SK-N-SH treated with all-trans-retinoic acid at 6 μM for 48 hours (cell line): ENCODE measurements at regions not wholly inside any gene's neighbourhood (a gene's known extent, or its start where the extent isn't known, plus 50 kb on each side); places are given as distances from the start of the nearest gene placed in this dataset.

ENCODE experiments used
- BACH2 ChIP-seq: fragments of 250-450 bp; sonication (Bioruptor Pico); IDR thresholded peaks from 2 replicates; pipeline ENCODE4 v1.9.0; 2021; ENCODE audit warnings: mild to moderate bottlenecking, borderline replicate concordance
- GLIS3 ChIP-seq: fragments of 250-450 bp; sonication (Bioruptor Pico); IDR thresholded peaks from 2 replicates; pipeline ENCODE4 v1.5.0; 2020; ENCODE audit warnings: mild to moderate bottlenecking, moderate library complexity
- PPARA ChIP-seq: fragments of 250-450 bp; sonication (Bioruptor Pico); IDR thresholded peaks from 2 replicates; pipeline ENCODE4 v1.5.0; 2020; ENCODE audit warnings: mild to moderate bottlenecking, borderline replicate concordance
- RARB ChIP-seq: fragments of 250-450 bp; sonication (Bioruptor Pico); IDR thresholded peaks from 2 replicates; pipeline ENCODE4 v1.8.0; 2021; ENCODE audit warnings: mild to moderate bottlenecking, moderate library complexity
- TOX ChIP-seq: fragments of 250-450 bp; sonication (Bioruptor Pico); IDR thresholded peaks from 2 replicates; pipeline ENCODE4 v1.8.0; 2021; ENCODE audit warnings: mild to moderate bottlenecking, moderate library complexity, borderline replicate concordance
- ZFP3 ChIP-seq: fragments of 250-450 bp; sonication (Bioruptor Pico); IDR thresholded peaks from 2 replicates; pipeline ENCODE4 v1.5.0; 2020; ENCODE audit warnings: mild to moderate bottlenecking, moderate library complexity
- ZFP30 ChIP-seq: fragments of 450-650 bp; formaldehyde crosslinking; IDR thresholded peaks from 2 replicates; pipeline ENCODE4 v1.5.0; 2022; ENCODE audit warnings: mild to moderate bottlenecking, moderate library complexity
- ZNF565 ChIP-seq: fragments of 450-650 bp; formaldehyde crosslinking; conservative IDR thresholded peaks from 2 replicates; pipeline ENCODE4 v1.5.0; 2020; ENCODE audit warnings: low read depth, mild to moderate bottlenecking, moderate library complexity
- ZNF70 ChIP-seq: fragments of 450-650 bp; formaldehyde crosslinking; IDR thresholded peaks from 2 replicates; pipeline ENCODE4 v1.5.0; 2020; ENCODE audit warnings: mild to moderate bottlenecking, moderate library complexity
- ZNF8 ChIP-seq: fragments of 450-650 bp; formaldehyde crosslinking; IDR thresholded peaks from 2 replicates; pipeline ENCODE4 v1.5.0; 2020; ENCODE audit warnings: mild to moderate bottlenecking, moderate library complexity

DNA sequence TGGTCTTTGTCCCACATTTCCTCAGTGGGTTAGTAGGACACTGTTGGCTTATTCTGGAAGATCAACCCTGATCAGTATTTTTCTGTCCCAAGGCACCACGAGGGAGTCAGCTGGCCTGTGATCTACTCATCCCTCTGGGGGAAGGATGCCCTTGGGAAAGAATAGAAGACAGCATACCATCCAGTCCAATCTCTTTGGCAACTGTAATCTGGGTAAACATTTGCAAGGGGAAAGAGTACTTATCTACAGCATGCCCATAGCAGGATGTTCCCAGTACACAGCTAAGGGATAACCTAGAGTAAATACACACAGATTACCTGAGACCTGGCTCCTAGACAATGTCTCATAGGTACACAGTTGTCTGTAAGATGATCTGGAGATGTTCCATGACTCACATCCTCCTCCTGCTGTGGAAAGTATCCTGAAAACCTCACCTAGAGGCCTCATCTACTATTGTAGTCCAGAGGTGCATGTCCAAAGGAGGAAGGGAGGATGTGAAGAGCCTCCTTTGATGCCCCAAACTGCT lies 134.3 kb upstream of the VWC2 start:
- TF ChIP-seq GLIS3 (CRISPR knock-in tag) (no peak), RARB (CRISPR knock-in tag) (no peak), ZFP30 (CRISPR knock-in tag) (no peak), PPARA (CRISPR knock-in tag) (no peak), BACH2 (CRISPR knock-in tag) (no peak), ZNF70 (CRISPR knock-in tag) (no peak), ZFP3 (CRISPR knock-in tag) (no peak), ZNF8 (CRISPR knock-in tag) (no peak), ZNF565 (no peak), TOX (CRISPR knock-in tag) (no peak)
